BJ (cell line): ENCODE measurements at regions not wholly inside any gene's neighbourhood (a gene's known extent, or its start where the extent isn't known, plus 50 kb on each side); places are given as distances from the start of the nearest gene placed in this dataset.

Source experiments
- CTCF ChIA-PET: fragments of 350-600 bp; formaldehyde crosslinking; extraction: SDS; loops from one replicate; lab custom pipeline; 2021; ENCODE audit warnings: antibody characterized with exemption, inconsistent platforms; lab: Yijun Ruan, JAX
- POLR2A ChIA-PET: fragments of 300-600 bp; sonication (Branson Sonifier 250); formaldehyde crosslinking; extraction: SDS; loops from one replicate; lab custom pipeline; 2021; ENCODE audit warnings: antibody characterized with exemption; lab: Charles Lee
- DNase-seq: peaks from one replicate; pipeline ENCODE4 v3.0.0-alpha.2; 2011; ENCODE audit warnings: low read depth
- H3K27me3 ChIP-seq: 2 replicates; pipeline ENCODE4 v1.6.0; 2011; ENCODE audit warnings: low read length; ENCODE audit not compliant: control insufficient read depth, insufficient read depth
- H3K36me3 ChIP-seq: 2 replicates; pipeline ENCODE4 v1.5.1; 2011; ENCODE audit warnings: low read length; ENCODE audit not compliant: control insufficient read depth, insufficient read depth
- H3K4me3 ChIP-seq: 2 replicates; pipeline ENCODE4 v1.5.1; 2011; ENCODE audit warnings: low read depth, mild to moderate bottlenecking, control low read depth, low read length
- TF ChIP-seq, protein P1 (sequence below): IDR thresholded peaks from 2 replicates; pipeline ENCODE4 v1.5.1; 2011; ENCODE audit warnings: low read depth, mild to moderate bottlenecking, control low read depth, inconsistent platforms, low read length, moderate library complexity; ENCODE audit not compliant: insufficient read depth

DNA sequence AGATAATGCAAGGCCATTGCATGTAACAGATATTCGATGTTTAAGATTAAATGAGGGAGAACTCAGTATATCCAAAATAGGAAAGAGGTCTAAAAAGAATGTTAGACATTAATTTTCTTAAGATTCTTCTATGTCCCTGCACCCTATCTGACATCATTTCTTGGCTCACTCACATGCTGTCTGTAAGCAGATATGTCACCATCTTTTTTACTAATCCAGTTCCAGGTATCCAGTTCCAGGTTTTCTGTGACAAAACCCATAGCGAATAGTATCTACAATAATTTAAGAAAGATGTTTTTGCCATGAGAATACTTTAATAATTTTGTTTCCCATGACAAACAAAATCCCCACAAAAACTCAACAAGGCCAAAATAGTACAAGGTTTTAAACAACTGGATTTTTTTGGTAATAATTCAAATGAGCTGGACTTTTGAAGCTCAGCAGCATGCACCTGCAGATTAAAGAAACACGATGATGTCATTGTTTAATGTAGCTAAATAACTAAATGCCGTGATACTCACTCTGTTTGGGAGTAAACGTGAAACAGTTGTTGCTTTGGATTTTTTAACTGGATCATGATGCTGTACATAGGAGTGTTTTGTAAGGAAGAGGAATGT lies 867.6 kb downstream of the EPHA3 start:
- TF ChIP-seq, protein P1, sequence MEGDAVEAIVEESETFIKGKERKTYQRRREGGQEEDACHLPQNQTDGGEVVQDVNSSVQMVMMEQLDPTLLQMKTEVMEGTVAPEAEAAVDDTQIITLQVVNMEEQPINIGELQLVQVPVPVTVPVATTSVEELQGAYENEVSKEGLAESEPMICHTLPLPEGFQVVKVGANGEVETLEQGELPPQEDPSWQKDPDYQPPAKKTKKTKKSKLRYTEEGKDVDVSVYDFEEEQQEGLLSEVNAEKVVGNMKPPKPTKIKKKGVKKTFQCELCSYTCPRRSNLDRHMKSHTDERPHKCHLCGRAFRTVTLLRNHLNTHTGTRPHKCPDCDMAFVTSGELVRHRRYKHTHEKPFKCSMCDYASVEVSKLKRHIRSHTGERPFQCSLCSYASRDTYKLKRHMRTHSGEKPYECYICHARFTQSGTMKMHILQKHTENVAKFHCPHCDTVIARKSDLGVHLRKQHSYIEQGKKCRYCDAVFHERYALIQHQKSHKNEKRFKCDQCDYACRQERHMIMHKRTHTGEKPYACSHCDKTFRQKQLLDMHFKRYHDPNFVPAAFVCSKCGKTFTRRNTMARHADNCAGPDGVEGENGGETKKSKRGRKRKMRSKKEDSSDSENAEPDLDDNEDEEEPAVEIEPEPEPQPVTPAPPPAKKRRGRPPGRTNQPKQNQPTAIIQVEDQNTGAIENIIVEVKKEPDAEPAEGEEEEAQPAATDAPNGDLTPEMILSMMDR, result no peak
- Histone ChIP-seq H3K27me3 (no peaks in the 10 kb centered on the region), H3K4me3 (no peak overlapping the region), H3K36me3 (no peaks in the 10 kb centered on the region)
- ChIA-PET CTCF (no interaction called here), POLR2A (no interaction called here)
- no peak for DNase-seq

DNA sequence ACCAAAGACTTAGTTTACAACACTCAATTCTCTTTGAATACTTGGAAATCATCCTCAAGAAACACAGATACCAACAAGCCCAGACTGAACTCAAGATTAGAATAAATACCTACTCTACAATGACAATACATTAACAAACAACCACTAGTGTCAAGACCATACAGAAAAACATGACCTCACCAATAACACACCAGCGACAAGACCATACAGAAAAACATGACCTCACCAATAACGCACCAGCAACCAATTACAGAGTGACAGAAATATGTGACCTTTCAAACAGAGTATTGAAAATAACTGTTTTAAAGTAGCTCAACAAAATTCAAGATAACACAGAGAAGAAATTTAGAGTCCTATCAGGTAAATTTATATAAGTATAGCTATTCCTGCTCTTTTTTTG lies 876.0 kb downstream of the EPHA3 start:
- TF ChIP-seq, protein P1, result no peak
- ChIA-PET CTCF (no interaction called here), POLR2A (no interaction called here)
- Histone ChIP-seq H3K27me3 (no peaks in the 10 kb centered on the region), H3K4me3 (no peak overlapping the region), H3K36me3 (no peaks in the 10 kb centered on the region)
- no peak for DNase-seq

- no peaks in the 10 kb centered on the region for H3K27me3 ChIP-seq
- ChIA-PET CTCF (no interaction called here), POLR2A (no interaction called here)
- H3K4me3 ChIP-seq, result no peak overlapping the region
- TF ChIP-seq, protein P1, result no peak
- no peaks in the 10 kb centered on the region for H3K36me3 ChIP-seq
- DNase-seq, result no peak
Measured at GRCh38 chr3:90005281-90005847, 897.9 kb downstream of the EPHA3 start.

- TF ChIP-seq, protein P1, result no peak
- no peak for DNase-seq
- Histone ChIP-seq H3K4me3 (no peak overlapping the region), H3K27me3 (no peaks in the 10 kb centered on the region), H3K36me3 (no peaks in the 10 kb centered on the region)
- POLR2A ChIA-PET, result no interaction called here
- CTCF ChIA-PET, result no interaction called here
Measured at GRCh38 chr3:90007778-90008499, 900.5 kb downstream of the EPHA3 start.

DNA sequence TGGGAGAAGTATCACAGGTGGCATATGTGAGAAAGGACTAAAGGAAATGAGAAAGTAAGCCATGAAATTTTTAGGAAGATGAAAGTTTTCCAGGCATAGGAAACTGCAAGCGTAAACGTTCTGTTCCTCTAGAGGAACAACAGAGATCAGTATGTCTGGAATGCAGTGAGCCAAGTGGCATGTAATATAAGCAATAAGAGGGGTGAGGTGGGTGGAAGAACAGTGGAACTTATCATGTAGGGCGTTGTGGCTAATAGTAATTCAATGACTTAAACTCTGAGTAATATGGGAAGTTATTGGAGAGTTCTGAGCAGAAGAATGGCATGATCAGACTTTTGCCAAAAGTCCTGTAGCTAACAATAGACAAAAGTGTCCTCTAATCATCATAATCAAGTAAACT lies 902.9 kb downstream of the EPHA3 start:
- DNase-seq, result peak; percentile 2
- ChIA-PET POLR2A (no interaction called here), CTCF (no interaction called here)
- H3K27me3 ChIP-seq, result no peaks in the 10 kb centered on the region
- no peaks in the 10 kb centered on the region for H3K36me3 ChIP-seq
- no peak overlapping the region for H3K4me3 ChIP-seq
- TF ChIP-seq, protein P1, result no peak
